ENCODE measurements at regions not wholly inside any gene's neighbourhood (a gene's known extent, or its start where the extent isn't known, plus 50 kb on each side); places are given as distances from the start of the nearest gene placed in this dataset.

- no peak for DNase-seq (ENCODE audit: low spot score)
- intact Hi-C loops (cut with DNase I), result loop anchor here in 1 of 2 donors (10.0 kb wide), 1 partner anchor 933 kb away; no protein-coding TSS in a partner anchor
Measured at GRCh38 chr20:60201198-60201835, 243.1 kb downstream of the CDH26 start.

DNA sequence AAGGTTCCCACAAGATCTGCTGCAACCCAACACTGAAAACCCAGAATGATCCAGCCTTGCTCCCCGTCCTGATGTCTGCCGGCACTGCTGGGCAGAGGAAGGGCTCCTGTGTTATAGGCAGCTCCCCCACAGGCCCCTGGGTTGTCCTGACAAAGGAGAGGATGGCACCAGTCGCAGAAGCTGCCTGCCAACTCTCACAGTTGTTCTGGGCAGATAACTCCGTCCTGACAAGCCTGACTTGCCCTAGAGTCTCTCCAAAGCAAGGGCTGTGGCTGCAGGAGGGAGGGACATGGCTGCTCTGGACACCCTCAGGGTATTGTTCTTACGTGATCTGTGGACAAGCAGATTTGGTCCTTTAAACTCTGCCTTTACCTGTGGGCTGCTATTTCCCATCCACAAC, 243.8 kb downstream of the CDH26 start:
- no peak for DNase-seq (ENCODE audit: low spot score)
- intact Hi-C loops (cut with DNase I), result loop anchor here in 1 of 2 donors (10.0 kb wide), 1 partner anchor 933 kb away; no protein-coding TSS in a partner anchor

GRCh38 chr20:60203451-60203850, 245.2 kb downstream of the CDH26 start:
- DNase-seq (ENCODE audit: low spot score), result no peak

DNA sequence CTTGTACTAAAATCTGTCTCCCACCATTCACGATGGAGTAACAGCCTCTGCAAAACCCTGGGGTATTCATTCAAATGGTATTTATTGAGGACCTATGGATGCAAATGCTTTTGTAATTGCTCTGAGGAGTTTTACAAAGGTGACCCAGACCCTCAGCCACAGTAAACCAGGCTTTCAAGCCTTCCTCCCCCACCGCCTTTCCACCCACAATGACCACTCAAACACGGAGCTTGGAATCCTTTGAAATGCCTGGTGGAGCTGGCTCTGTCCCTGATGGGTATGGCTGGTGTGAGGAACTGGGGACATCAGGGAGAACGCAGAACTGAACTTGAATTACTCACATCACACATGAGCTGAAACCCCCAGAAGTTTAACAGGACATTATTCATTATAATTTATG, 246.4 kb downstream of the CDH26 start:
- DNase-seq (ENCODE audit: low spot score), result no peak

More at GRCh38 chr20:60203451-60203850, 245.2 kb downstream of the CDH26 start:
- intact Hi-C loops (cut with DNase I), result loop anchor here in 1 of 2 donors (10.0 kb wide), 1 partner anchor 931 kb away; no protein-coding TSS in a partner anchor

DNA sequence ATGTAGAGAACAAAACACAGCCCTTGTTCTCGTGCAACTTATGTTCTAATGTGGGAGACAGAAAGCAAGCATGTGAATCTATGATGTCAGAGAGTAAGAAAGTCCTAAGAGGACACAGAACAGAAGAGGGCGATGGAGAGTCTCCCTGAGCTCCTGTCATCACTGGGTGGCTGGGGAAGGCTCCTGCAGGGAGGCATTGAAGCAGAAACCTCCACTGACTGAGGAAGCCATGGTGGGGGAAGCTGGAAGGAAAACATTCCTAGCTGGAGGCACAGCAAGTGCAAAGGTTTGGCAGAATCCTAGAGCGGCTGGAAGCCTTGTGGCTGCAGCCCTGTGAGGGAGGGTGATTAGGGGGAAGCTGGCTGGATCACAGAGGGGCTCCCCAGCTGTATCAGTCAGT, 248.0 kb downstream of the CDH26 start:
- peak; percentile 36 for DNase-seq (ENCODE audit: low spot score)
- intact Hi-C loops (cut with DNase I), result loop anchor here in 1 of 2 donors (10.0 kb wide), 1 partner anchor 929 kb away; no protein-coding TSS in a partner anchor

More for the DNA sequence above, 246.4 kb downstream of the CDH26 start:
- intact Hi-C loops (cut with DNase I), result loop anchor here in 1 of 2 donors (10.0 kb wide), 1 partner anchor 930 kb away; no protein-coding TSS in a partner anchor

DNA sequence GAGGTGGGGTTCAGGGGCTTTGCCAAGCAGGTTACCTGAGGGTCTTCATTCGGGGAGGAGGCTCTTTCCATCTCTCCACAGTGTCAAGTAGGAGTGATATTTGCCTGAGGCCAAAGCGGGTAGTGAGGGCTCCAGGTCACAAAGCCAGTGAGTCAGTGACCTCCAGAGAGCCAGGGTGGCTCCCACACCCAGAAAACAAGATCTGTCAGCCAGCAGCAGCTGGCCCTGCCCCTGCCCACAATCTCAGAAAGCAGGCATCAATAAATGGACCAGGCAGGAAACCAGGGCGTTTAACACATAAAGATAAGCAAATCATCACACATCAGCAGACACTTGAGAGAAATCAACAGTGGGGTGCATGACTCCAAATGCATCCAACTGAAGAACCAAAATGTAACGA, 250.8 kb downstream of the CDH26 start:
- no peak for DNase-seq (ENCODE audit: low spot score)
- intact Hi-C loops (cut with DNase I), result loop anchor here in 1 of 2 donors (10.0 kb wide), 1 partner anchor 926 kb away; no protein-coding TSS in a partner anchor

- intact Hi-C loops (cut with DNase I), result loop anchor here in 1 of 2 donors (10.0 kb wide), 1 partner anchor 1684 kb away; no protein-coding TSS in a partner anchor
- DNase-seq (ENCODE audit: low spot score), result peak; percentile 90
Measured at GRCh38 chr20:60210779-60211617, 252.8 kb downstream of the CDH26 start.

DNA sequence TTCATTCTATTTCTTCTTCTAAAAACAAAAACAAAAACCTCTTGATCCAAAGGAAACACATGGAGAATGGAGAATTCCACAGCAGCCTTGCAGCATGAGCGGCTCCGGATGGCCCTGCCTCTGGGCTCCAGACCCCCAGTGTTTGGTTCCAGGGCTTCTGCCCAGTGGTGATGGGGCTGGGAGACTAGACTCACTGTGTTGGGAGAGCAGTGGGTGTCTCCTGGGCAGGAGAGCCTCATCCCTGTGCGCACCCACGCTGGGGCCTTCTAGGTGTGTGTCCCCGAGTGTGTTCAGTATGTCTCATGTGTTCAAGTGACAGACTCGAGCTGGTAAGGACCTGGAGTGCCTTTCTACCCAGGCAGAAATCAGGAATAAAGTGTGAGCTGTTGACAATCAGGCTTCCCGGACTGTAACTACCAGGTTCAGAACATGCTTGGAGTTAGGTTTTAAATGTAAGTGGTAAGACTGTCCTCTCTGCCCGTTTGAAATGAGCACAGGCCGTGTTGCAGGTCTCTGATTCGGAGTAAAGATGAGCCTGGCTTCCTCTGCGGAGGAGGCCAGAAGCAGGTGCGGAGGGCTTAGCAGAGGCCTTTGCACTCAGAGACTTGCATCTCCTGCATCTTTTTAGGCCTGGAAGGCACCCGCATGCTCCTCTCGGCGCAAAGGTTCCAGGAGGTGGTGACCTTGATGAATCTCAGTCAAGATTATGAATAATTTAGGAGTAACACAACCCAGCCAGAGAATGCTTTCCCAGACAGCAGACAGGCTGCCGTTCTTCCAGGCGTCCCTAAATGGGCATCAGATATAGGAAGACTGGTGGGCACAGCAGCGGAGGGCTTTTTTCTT, 253.6 kb downstream of the CDH26 start:
- intact Hi-C loops (cut with DNase I), result loop anchor here in 1 of 2 donors (10.0 kb wide), 1 partner anchor 1683 kb away; no protein-coding TSS in a partner anchor
- DNase-seq (ENCODE audit: low spot score), result peak; percentile 71

- intact Hi-C loops (cut with DNase I), result loop anchor here in 1 of 2 donors (10.0 kb wide), 1 partner anchor 1682 kb away; no protein-coding TSS in a partner anchor
- DNase-seq (ENCODE audit: low spot score), result peak; percentile 69
Measured at GRCh38 chr20:60212695-60213094, 254.5 kb downstream of the CDH26 start.

DNA sequence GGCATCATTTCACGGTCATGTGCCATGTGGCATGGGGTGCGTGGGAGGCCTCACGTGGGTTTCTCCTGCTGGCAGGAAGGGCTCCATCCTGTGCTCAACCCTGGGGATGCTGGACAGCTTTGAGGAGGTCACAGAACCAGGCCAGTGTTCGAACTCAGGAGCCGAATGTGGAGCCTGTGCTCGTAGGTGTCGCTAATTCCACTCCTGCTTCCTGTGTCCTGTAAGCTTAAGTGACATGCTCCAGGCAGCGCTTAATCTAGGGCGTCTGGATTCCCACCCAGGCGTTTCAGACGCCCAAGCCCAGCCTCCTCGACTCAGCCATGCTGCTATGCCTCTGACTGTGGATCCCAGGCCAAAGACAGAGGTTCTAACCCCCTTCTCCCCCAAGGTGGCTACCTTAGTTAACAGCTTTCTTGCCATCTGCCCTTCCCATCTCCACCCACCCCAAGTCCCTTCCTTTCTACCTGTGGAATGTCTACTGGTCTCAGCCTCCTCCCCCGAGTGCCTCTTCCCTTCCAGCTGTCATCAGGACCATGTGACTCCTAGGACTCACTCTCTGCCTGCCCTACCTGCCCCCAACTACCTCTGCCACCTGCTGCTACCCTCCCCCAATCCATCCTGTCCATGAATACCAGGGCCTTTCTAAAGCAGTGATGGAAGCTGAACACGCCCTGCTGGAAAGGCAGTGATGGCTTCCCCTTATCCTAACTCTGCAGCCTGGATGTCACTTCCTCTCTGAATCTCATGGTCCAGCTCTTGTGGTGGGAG, 255.1 kb downstream of the CDH26 start:
- DNase-seq (ENCODE audit: low spot score), result peak; percentile 56
- intact Hi-C loops (cut with DNase I), result loop anchor here in 1 of 2 donors (10.0 kb wide), 1 partner anchor 1681 kb away; no protein-coding TSS in a partner anchor

- DNase-seq (ENCODE audit: low spot score), result peak; percentile 56
- intact Hi-C loops (cut with DNase I), result loop anchor here in 1 of 2 donors (10.0 kb wide), 1 partner anchor 1680 kb away; no protein-coding TSS in a partner anchor
Measured at GRCh38 chr20:60214901-60215815, 256.9 kb downstream of the CDH26 start.

- intact Hi-C loops (cut with DNase I), result loop anchor here in 1 of 2 donors (10.0 kb wide), 1 partner anchor 1679 kb away; no protein-coding TSS in a partner anchor
Measured at GRCh38 chr20:60215816-60216730, 257.9 kb downstream of the CDH26 start.

DNA sequence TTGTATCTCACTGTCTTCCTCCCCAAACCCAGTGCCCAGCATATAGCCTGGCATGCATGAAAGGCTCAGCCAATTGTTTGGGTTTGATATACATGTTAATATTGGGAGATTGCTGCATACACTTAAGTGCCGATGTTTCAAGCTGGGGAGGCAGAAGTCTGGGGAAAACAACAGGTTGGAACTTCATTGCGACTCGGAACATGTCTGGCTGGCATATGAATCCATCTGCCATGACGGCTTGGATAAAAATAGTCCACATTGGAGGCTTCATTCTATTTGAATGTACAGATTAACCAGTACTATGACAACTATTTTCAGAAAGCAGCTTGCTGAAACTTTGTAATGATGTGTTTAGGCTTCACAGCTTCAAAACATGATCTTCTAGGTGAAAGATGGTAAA, 261.0 kb downstream of the CDH26 start:
- DNase-seq (ENCODE audit: low spot score), result no peak
- intact Hi-C loops (cut with DNase I), result loop anchor here in 1 of 2 donors (10.0 kb wide), 1 partner anchor 1676 kb away; no protein-coding TSS in a partner anchor

More at GRCh38 chr20:60215816-60216730, 257.9 kb downstream of the CDH26 start:
- DNase-seq (ENCODE audit: low spot score), result peak; percentile 29

DNA sequence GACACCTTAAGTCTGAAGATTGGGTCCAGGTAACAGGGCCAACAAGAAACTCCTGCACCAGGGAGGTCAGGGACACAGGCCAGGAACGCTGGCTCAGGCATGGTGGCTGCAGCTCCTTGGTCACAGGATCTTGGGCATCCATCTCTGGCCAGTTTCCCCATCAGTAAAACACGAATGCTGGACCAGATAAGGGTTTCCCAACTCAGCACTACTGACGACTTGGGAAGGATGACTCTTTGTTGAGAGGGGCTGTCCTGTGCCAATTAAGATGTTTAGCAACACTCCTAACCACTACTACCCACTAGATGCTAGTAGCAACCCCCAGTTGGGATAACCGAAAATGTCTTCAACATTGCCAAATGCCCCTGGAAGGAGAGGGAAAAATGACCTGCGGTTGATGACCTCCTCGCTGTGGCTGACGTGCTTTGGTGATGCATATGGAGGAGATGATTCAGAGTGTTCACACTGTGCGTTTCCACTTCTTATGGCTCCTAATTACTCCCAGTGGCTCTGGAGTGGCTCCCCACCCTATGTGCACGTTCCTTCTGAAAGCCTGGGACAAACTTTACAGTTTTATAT, 261.9 kb downstream of the CDH26 start:
- DNase-seq (ENCODE audit: low spot score), result no peak
- intact Hi-C loops (cut with DNase I), result loop anchor here in 1 of 2 donors (10.0 kb wide), 1 partner anchor 1675 kb away; no protein-coding TSS in a partner anchor

- DNase-seq (ENCODE audit: low spot score), result no peak
- intact Hi-C loops (cut with DNase I), result no loop called here
Measured at GRCh38 chr20:60220706-60221105, 262.5 kb downstream of the CDH26 start.

All from posterior vena cava (tissue), 2 donors.